Tibial nerve (tissue), 4 donors: ENCODE measurements at regions not wholly inside any gene's neighbourhood (a gene's known extent, or its start where the extent isn't known, plus 50 kb on each side); places are given as distances from the start of the nearest gene placed in this dataset.
"Not testable (repeated sequence)": the region's sequence is repeated elsewhere in the genome, so short reads cannot be mapped to it uniquely, and the experiment has no call there.

Source experiments
- DNase-seq, 2 donors: peaks; one replicate each; pipeline ENCODE4 v3.0.0-alpha.2; 2019; ENCODE audit warnings: low spot score in 2 of 2
- H3K27ac ChIP-seq, 4 donors: fragments of 200-600 bp; sonication (generic) in 3 of 4; one replicate each; pipeline ENCODE4 v1.5.1; 2017 to 2019; ENCODE audit warnings: mild to moderate bottlenecking in 1 of 4
- H3K27me3 ChIP-seq, 2 donors: fragments of 200-600 bp; sonication (generic) in 1 of 2; one replicate each; pipeline versions ENCODE4 v1.5.1 to v1.6.0; 2017 to 2019
- H3K36me3 ChIP-seq, 3 donors: fragments of 200-600 bp; sonication (generic); one replicate each; pipeline ENCODE4 v1.5.1; 2018 to 2019
- H3K4me1 ChIP-seq, 4 donors: fragments of 200-600 bp; sonication (generic) in 3 of 4; one replicate each; pipeline ENCODE4 v1.5.1; 2017 to 2019
- H3K4me3 ChIP-seq, 4 donors: fragments of 200-600 bp; sonication (generic) in 3 of 4; one replicate each; pipeline ENCODE4 v1.5.1; 2017 to 2019; ENCODE audit warnings: mild to moderate bottlenecking in 1 of 4, moderate library complexity in 1 of 4
- H3K9me3 ChIP-seq, 4 donors: fragments of 200-600 bp; sonication (generic) in 3 of 4; one replicate each; pipeline ENCODE4 v1.5.1; 2017 to 2019
- CTCF ChIP-seq, 5 experiments: fragments of 200-600 bp in 3 of 5; fragments of 450-650 bp in 2 of 5; sonication (generic) in 3 of 5; IDR thresholded peaks; one replicate each; pipeline ENCODE4 v1.5.1; 2016 to 2019; ENCODE audit warnings: antibody characterized with exemption in 5 of 5, mild to moderate bottlenecking in 3 of 5, moderate library complexity in 2 of 5
- EP300 ChIP-seq, 2 donors: sonication (generic); formaldehyde crosslinking; IDR thresholded peaks; one replicate each; pipeline ENCODE4 v1.6.1; 2017; ENCODE audit warnings: antibody characterized with exemption in 2 of 2, mild to moderate bottlenecking in 1 of 2
- POLR2A ChIP-seq, 2 donors: fragments of 450-650 bp; IDR thresholded peaks; one replicate each; pipeline ENCODE4 v1.6.1; 2017; ENCODE audit warnings: antibody characterized with exemption in 2 of 2, mild to moderate bottlenecking in 2 of 2, moderate library complexity in 2 of 2
- WGBS, 2 donors: methylation state at CpG; one replicate each; pipeline ENCODE4 v1.1.5; 2018; 5-methylcytosine and 5-hydroxymethylcytosine counted together

GRCh38 chr4:187501731-187502130 lies 493.8 kb upstream of the ZFP42 start:
- Histone ChIP-seq H3K9me3 (peaks cover 0 to 6% (median 0%) of the 10 kb centered on the region in 4 donors), H3K4me1 (no peaks in the 10 kb centered on the region), H3K27me3 (no peaks in the 10 kb centered on the region), H3K27ac (no peak overlapping the region), H3K4me3 (no peak overlapping the region), H3K36me3 (no peaks in the 10 kb centered on the region)
- no peak for TF ChIP-seq POLR2A (IDR thresholded peaks at IDR 0.05)
- TF ChIP-seq EP300 (IDR thresholded peaks at IDR 0.05): no peak
- DNase-seq: no peak
- 76 to 86% methylated on average over 8 of the region's 8 CpGs for WGBS, 2 donors

- no peaks in the 10 kb centered on the region for H3K36me3 ChIP-seq
- H3K4me1 ChIP-seq: no peaks in the 10 kb centered on the region
- H3K4me3 ChIP-seq: no peak overlapping the region
- TF ChIP-seq EP300 (IDR thresholded peaks at IDR 0.05) (no peak), CTCF (IDR thresholded peaks at IDR 0.05) (no peak), POLR2A (IDR thresholded peaks at IDR 0.05) (no peak)
- no peak for DNase-seq
- peaks cover 0 to 6% (median 0%) of the 10 kb centered on the region in 4 donors for H3K9me3 ChIP-seq
- H3K27ac ChIP-seq: no peak overlapping the region
- 90 to 91% methylated on average over 48 to 52 of the region's 55 CpGs for WGBS, 2 donors
- H3K27me3 ChIP-seq: no peaks in the 10 kb centered on the region
Measured at GRCh38 chr4:187504974-187505797, 490.4 kb upstream of the ZFP42 start.

- not testable (repeated sequence) for H3K27me3 ChIP-seq, H3K36me3 ChIP-seq, H3K4me1 ChIP-seq, H3K27ac ChIP-seq, H3K4me3 ChIP-seq, DNase-seq, H3K9me3 ChIP-seq
- 96 to 97% methylated on average over 16 to 22 of the region's 23 CpGs for WGBS, 2 donors
Measured at GRCh38 chr4:187505798-187506141, 489.8 kb upstream of the ZFP42 start.

- Histone ChIP-seq H3K4me3 (no peak overlapping the region), H3K27me3 (no peaks in the 10 kb centered on the region), H3K27ac (no peak overlapping the region), H3K4me1 (no peaks in the 10 kb centered on the region), H3K36me3 (no peaks in the 10 kb centered on the region), H3K9me3 (no peaks in the 10 kb centered on the region)
- WGBS, 2 donors: 92 to 94% methylated on average over 1 of the region's 1 CpG
- TF ChIP-seq POLR2A (IDR thresholded peaks at IDR 0.05) (no peak), EP300 (IDR thresholded peaks at IDR 0.05) (no peak), CTCF (IDR thresholded peaks at IDR 0.05) (no peak)
- DNase-seq: no peak
Measured at GRCh38 chr4:187516224-187516623, 479.3 kb upstream of the ZFP42 start.

- TF ChIP-seq EP300 (IDR thresholded peaks at IDR 0.05): no peak
- no peak for TF ChIP-seq CTCF (IDR thresholded peaks at IDR 0.05)
- TF ChIP-seq POLR2A (IDR thresholded peaks at IDR 0.05): no peak
- 68 to 70% methylated on average over 6 of the region's 6 CpGs for WGBS, 2 donors
- no peaks in the 10 kb centered on the region for H3K4me1 ChIP-seq
- no peak for DNase-seq
- H3K36me3 ChIP-seq: no peaks in the 10 kb centered on the region
- H3K27me3 ChIP-seq: no peaks in the 10 kb centered on the region
- H3K27ac ChIP-seq: no peak overlapping the region
- H3K4me3 ChIP-seq: no peak overlapping the region
- H3K9me3 ChIP-seq: no peaks in the 10 kb centered on the region
Measured at GRCh38 chr4:187541666-187542065, 453.9 kb upstream of the ZFP42 start.

GRCh38 chr4:187544461-187545053 lies 451.0 kb upstream of the ZFP42 start:
- TF ChIP-seq EP300 (IDR thresholded peaks at IDR 0.05) (no peak), POLR2A (IDR thresholded peaks at IDR 0.05) (no peak), CTCF (IDR thresholded peaks at IDR 0.05) (no peak)
- 77 to 82% methylated on average over 4 of the region's 4 CpGs for WGBS, 2 donors

More at GRCh38 chr4:187544461-187545053, 451.0 kb upstream of the ZFP42 start:
- Histone ChIP-seq H3K27ac (no peak overlapping the region), H3K9me3 (no peaks in the 10 kb centered on the region), H3K27me3 (no peaks in the 10 kb centered on the region), H3K4me3 (no peak overlapping the region), H3K36me3 (no peaks in the 10 kb centered on the region), H3K4me1 (no peaks in the 10 kb centered on the region)
- no peak for DNase-seq
